Skeletal muscle tissue (tissue), 3 donors: ENCODE measurements at regions not wholly inside any gene's neighbourhood (a gene's known extent, or its start where the extent isn't known, plus 50 kb on each side); places are given as distances from the start of the nearest gene placed in this dataset.

Experiments used
- H3K27ac ChIP-seq: one replicate; pipeline ENCODE4 v1.7.0; 2013; ENCODE audit warnings: mild to moderate bottlenecking, low read depth, low read length, inconsistent platforms
- H3K27me3 ChIP-seq, 3 donors: one replicate each; pipeline ENCODE4 v1.7.0; 2013; ENCODE audit warnings: low read length in 3 of 3; ENCODE audit not compliant: control insufficient read depth in 3 of 3, insufficient read depth in 3 of 3
- H3K36me3 ChIP-seq, 3 donors: one replicate each; pipeline ENCODE4 v1.7.0; 2013; ENCODE audit warnings: low read length in 3 of 3; ENCODE audit not compliant: control insufficient read depth in 3 of 3, insufficient read depth in 3 of 3
- H3K4me1 ChIP-seq, 3 donors: one replicate each; pipeline ENCODE4 v1.7.0; 2013; ENCODE audit warnings: low read length in 3 of 3, mild to moderate bottlenecking in 3 of 3; ENCODE audit not compliant: control insufficient read depth in 3 of 3, insufficient read depth in 3 of 3
- H3K4me3 ChIP-seq, 3 donors: one replicate each; pipeline ENCODE4 v1.7.0; 2013; ENCODE audit warnings: low read length in 3 of 3
- H3K9ac ChIP-seq, 3 donors: one replicate each; pipeline ENCODE4 v1.7.0; 2013; ENCODE audit warnings: low read length in 3 of 3, mild to moderate bottlenecking in 3 of 3, moderate library complexity in 2 of 3, low read depth in 1 of 3
- H3K9me3 ChIP-seq, 3 donors: one replicate each; pipeline ENCODE4 v1.7.0; 2013; ENCODE audit warnings: low read length in 3 of 3; ENCODE audit not compliant: control insufficient read depth in 3 of 3
- donor health status: Osteomylitis.

GRCh38 chr2:163207693-163208370 lies 369.3 kb upstream of the KCNH7 start:
- Histone ChIP-seq H3K4me3 (no peak overlapping the region), H3K9ac (no peak overlapping the region), H3K36me3 (no peaks in the 10 kb centered on the region), H3K9me3 (no peaks in the 10 kb centered on the region), H3K4me1 (no peaks in the 10 kb centered on the region), H3K27me3 (no peaks in the 10 kb centered on the region), H3K27ac (no peak overlapping the region)

DNA sequence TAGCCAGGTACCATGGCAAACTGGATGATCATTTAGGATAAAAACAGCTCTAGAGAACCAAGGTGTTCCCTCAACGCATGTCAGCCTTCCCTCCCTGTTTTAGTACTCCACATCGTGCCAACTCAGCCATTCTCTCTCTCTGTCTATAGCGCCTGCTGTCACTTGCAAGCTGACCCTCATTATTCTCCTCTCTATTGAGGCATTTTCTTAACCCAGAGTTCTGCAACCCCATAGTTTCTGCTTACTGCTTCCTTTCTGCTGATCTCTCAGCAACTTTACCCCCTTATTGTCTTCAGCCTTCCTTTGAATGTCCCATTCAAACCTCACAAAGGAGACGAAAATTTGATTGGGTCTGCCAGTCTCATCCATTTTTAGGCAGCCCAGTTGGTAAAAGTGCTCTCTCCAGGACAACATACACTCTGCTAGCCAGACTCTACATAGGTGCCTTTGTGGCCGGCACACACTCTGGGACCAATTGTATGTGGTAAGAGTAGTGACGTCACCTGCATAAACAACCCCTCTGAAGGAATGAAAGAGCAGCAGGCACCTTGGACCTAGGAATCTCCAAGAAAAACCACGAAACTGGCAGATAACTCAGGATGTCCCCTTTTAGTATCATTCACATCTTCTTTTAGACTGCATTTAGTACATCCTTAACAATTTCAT lies 367.2 kb upstream of the KCNH7 start:
- Histone ChIP-seq H3K9me3 (no peaks in the 10 kb centered on the region), H3K27ac (no peak overlapping the region), H3K9ac (no peak overlapping the region), H3K4me3 (no peak overlapping the region), H3K36me3 (no peaks in the 10 kb centered on the region), H3K4me1 (no peaks in the 10 kb centered on the region), H3K27me3 (no peaks in the 10 kb centered on the region)

GRCh38 chr2:163200741-163201140 lies 362.2 kb upstream of the KCNH7 start:
- Histone ChIP-seq H3K27me3 (no peaks in the 10 kb centered on the region), H3K4me1 (no peaks in the 10 kb centered on the region), H3K4me3 (no peak overlapping the region), H3K27ac (no peak overlapping the region), H3K9me3 (no peaks in the 10 kb centered on the region), H3K9ac (no peak overlapping the region), H3K36me3 (no peaks in the 10 kb centered on the region)

- Histone ChIP-seq H3K4me1 (no peaks in the 10 kb centered on the region), H3K9ac (no peak overlapping the region), H3K36me3 (no peaks in the 10 kb centered on the region), H3K27ac (no peak overlapping the region), H3K27me3 (no peaks in the 10 kb centered on the region), H3K9me3 (no peaks in the 10 kb centered on the region), H3K4me3 (no peak overlapping the region)
Observed at GRCh38 chr2:163198972-163199371, 360.4 kb upstream of the KCNH7 start.

DNA sequence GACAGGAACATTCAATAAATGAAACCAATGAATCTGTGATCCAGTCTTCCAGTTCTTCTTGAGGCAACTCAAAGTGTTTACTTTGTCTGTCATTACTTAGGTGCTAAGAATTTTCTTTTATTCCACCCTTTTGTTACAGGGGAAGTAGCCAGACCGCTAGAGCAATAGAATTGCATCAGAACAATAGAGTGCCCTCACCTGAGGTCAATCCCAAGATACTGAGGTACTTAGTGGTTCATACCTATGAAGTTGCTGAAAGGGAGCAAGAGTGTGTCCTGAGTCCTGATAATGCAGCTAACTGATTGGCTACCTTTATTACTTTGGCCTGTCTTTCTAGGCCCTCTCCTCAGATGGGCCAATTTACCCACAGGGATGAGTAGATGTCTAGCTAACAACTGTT lies 359.4 kb upstream of the KCNH7 start:
- no peaks in the 10 kb centered on the region for H3K4me1 ChIP-seq
- H3K9ac ChIP-seq = no peak overlapping the region
- H3K4me3 ChIP-seq = no peak overlapping the region
- H3K9me3 ChIP-seq = no peaks in the 10 kb centered on the region
- H3K27ac ChIP-seq = no peak overlapping the region
- H3K27me3 ChIP-seq = no peaks in the 10 kb centered on the region
- H3K36me3 ChIP-seq = no peaks in the 10 kb centered on the region

GRCh38 chr2:163191372-163191771 lies 352.8 kb upstream of the KCNH7 start:
- Histone ChIP-seq H3K9me3 (no peaks in the 10 kb centered on the region), H3K4me3 (no peak overlapping the region), H3K27me3 (no peaks in the 10 kb centered on the region), H3K9ac (no peak overlapping the region), H3K4me1 (no peaks in the 10 kb centered on the region), H3K36me3 (no peaks in the 10 kb centered on the region), H3K27ac (no peak overlapping the region)

GRCh38 chr2:163187995-163188655 lies 349.6 kb upstream of the KCNH7 start:
- Histone ChIP-seq H3K27me3 (no peaks in the 10 kb centered on the region), H3K36me3 (no peaks in the 10 kb centered on the region), H3K27ac (no peak overlapping the region), H3K9ac (no peak overlapping the region), H3K9me3 (no peaks in the 10 kb centered on the region), H3K4me1 (no peaks in the 10 kb centered on the region), H3K4me3 (no peak overlapping the region)

DNA sequence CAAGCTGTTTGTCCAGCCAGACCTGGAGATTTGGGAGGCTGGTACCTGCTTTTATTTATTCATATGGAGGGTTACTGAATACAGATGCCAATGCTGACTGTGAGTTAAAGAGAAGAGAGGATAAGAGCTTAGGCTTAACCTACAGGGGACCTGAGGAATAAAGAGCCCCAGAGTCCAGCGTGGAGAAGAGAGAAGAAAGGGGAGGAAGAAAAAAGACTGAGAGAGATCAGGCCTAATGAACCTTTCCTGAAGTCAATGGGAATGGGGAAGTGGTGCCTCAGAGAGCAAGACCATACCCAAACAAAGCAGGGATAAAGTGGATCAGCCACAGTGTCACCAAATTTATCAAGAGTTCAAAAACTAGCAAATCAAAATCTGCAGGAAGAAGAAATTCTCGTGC lies 348.6 kb upstream of the KCNH7 start:
- Histone ChIP-seq H3K36me3 (no peaks in the 10 kb centered on the region), H3K27me3 (no peaks in the 10 kb centered on the region), H3K9me3 (no peaks in the 10 kb centered on the region), H3K27ac (no peak overlapping the region), H3K4me3 (no peak overlapping the region), H3K4me1 (no peaks in the 10 kb centered on the region), H3K9ac (no peak overlapping the region)

DNA sequence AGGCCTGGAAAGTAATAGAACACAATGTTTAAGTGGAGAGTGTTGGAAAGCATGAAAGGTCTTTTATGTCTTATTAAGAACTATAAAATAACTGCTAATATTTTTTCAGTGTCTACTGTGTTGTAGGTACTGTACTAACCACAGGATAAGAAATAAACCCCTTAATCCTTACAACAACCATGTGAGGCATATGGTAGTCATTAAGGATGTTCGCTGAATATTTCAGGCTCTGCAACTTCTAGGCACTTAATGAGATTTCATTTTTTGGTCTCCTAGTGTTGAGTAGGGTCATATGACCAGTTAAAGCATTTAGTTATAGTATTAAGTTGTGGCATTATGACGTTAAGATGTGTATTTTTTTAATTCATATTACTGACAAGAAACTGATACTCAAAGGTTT lies 346.6 kb upstream of the KCNH7 start:
- no peak overlapping the region for H3K27ac ChIP-seq
- H3K27me3 ChIP-seq = no peaks in the 10 kb centered on the region
- H3K9me3 ChIP-seq = no peaks in the 10 kb centered on the region
- no peak overlapping the region for H3K4me3 ChIP-seq
- H3K9ac ChIP-seq = no peak overlapping the region
- H3K4me1 ChIP-seq = no peaks in the 10 kb centered on the region
- H3K36me3 ChIP-seq = no peaks in the 10 kb centered on the region

DNA sequence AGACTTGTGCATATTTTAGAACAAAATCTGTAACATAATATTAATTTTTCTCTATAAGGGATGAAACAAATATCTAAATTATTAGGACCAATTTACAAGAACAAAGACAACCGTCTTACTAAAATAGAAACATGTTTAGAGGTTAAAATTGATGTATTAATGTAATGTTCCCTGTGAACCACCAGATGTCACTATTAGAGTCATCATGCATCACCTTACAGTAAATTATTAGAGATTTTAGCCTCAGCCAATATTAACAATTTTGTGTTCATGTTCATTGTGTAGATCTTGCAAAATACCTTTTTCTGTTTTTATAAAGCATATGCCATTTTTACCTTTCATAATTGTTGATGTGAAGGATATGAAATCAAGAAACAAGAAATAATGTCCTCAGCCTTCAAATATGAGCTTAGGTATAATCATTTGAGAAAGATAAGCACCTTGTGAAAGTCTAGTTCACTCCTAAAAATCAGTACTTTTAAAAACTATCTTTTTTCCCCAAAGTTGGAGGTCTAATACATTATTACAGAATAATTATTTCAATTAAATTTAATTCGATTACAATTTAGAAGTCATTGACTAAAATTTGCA lies 344.3 kb upstream of the KCNH7 start:
- Histone ChIP-seq H3K36me3 (no peaks in the 10 kb centered on the region), H3K27ac (no peak overlapping the region), H3K9ac (no peak overlapping the region), H3K9me3 (no peaks in the 10 kb centered on the region), H3K4me1 (no peaks in the 10 kb centered on the region), H3K4me3 (no peak overlapping the region), H3K27me3 (no peaks in the 10 kb centered on the region)
